Hindlimb muscle (tissue), 1 donor: ENCODE measurements at regions not wholly inside any gene's neighbourhood (a gene's known extent, or its start where the extent isn't known, plus 50 kb on each side); places are given as distances from the start of the nearest gene placed in this dataset.

Source experiments
- DNase-seq: peaks from one replicate; pipeline ENCODE4 v3.0.0-alpha.2; 2013

- DNase-seq: no peak
Measured at GRCh38 chr10:3293581-3294431, 121.2 kb upstream of the PITRM1 start.

GRCh38 chr10:3292636-3293035 is 120.1 kb upstream of the PITRM1 start:
- no peak for DNase-seq

- no peak for DNase-seq
Measured at GRCh38 chr10:3290550-3290949, 118.0 kb upstream of the PITRM1 start.

DNA sequence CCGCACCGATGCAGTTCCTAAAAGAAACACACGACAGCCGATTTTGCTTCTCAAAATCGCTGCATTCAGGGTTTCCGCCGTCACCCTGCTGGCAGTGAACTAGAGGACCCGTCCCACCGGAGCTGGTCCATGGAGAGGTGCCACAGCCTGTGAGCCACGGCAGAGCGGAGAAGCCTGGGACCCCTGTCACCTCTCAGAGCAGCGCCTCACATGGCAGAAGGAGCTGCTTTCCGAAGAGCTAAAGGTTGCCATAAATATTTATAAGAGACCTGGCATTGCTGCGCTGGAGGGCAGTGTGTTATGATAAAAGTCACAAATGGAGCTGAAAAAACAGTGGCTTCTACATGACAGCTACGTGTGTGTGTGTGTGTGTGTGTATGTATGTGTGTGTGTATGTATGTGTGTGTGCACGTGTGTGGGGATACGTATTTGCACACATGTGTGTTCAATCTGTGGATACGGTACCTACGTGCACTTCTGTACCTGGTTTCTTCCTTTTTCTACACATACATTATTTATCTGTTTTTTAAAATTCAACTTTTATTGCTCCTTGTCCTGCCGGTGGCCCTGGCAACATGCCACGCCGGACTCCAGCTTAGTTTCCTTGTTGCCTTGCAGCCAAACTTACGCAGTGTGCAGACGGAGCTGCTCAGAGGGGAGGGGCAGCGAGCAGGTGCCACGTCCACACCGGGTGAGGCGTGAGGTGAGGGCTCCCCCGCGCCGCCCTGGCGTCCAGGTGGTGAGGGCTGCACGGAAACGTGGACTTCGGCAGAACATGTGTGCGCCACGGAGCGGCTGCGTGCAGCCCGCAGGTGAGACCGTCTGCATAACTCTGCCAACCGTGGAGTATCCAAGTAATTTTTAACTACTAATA is 115.2 kb upstream of the PITRM1 start:
- no peak for DNase-seq

GRCh38 chr10:3282674-3283017 is 110.1 kb upstream of the PITRM1 start:
- DNase-seq: no peak

DNA sequence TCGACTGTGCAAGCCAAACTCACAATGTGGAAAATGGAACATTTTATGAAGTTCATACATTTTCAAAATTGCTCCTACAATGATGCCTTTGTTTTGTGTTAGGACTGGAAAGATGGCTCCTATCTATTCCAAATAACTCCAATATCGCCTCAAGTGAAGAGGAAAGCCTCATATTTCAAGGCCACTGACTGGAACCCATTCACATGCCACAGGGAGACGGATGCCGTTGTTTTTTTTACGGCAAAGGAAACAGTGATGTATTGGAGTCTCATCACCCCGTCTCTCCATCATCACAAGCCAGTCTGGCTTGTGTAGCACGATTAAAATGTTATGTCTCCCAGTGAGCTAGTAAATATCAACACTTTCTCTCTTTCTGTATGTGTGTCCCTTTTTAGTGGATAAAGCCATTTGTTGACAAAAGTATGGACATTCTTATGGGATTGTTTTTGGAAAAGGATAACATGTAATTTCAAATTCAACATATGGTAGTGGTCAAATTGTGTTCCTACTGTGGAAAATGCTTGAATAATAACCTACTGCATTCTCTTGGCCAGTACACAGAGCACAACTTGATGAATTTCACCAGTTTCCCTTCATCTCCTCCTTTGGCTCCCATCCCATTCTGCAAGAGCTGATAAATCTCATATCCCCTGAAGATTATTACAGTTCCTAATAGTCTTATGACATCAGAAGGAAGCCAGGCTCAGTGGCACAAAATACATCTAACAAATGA is 109.5 kb upstream of the PITRM1 start:
- DNase-seq: no peak

DNA sequence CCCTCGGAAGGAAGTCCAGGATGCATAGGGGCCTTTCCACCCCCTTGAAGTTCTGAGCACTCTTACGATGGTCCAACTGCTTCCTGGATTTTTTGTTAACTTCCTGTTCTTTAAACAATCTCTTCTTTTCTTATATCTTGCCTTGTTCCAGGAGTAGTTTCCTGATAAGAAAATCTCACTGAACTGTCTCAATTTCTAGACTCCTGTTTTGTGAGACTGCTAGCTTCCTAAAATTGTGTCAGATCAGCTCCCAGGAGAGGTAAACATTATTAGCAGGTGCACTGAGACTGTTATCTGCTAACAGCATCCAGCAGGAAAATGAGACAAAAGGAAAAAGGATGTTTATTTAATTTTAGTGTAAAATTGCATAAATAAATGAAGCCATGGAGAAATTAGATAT is 106.2 kb upstream of the PITRM1 start:
- DNase-seq: no peak

GRCh38 chr10:3277566-3277965 is 105.0 kb upstream of the PITRM1 start:
- DNase-seq: no peak

GRCh38 chr10:3274414-3274813 is 101.8 kb upstream of the PITRM1 start:
- DNase-seq: no peak

GRCh38 chr10:3273966-3274365 is 101.4 kb upstream of the PITRM1 start:
- DNase-seq: no peak

- no peak for DNase-seq
Measured at GRCh38 chr10:3272300-3272699, 99.7 kb upstream of the PITRM1 start.

DNA sequence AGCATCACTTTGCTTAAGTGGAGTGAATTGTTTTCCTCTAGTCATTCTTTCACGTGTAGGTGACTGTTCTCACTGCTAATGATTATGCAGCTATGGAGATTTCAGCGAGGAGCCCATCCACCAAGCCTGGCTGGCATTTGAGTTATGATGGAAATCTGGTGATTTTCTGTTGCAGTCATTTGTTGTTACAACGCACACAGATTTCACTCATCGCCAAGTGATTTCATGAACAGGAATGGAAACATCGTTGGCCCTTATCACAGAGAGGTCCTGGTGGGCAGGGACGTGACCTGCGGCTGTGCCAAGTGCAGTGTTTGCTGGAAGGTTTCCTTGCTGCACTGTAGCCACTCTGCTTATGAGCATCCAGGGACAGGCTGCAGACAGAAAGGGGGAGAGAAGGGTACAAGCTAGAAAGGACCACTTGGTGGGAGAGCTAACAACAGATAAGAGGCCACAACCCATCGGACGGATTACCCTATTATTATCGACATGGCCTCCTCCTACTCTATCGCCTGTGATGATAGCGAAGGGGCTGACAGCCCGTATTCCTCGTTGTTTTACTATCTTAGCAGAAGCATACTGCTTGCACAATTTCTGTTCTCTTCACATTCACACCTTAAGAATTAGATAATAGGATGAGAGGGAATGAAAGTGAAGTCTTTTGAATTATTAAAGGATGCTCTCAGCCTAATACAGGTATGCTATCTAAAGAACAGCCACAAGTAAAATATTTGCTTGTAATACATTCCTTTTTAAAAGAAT is 99.0 kb upstream of the PITRM1 start:
- no peak for DNase-seq

GRCh38 chr10:3270577-3271316 is 98.2 kb upstream of the PITRM1 start:
- no peak for DNase-seq

- DNase-seq: no peak
Measured at GRCh38 chr10:3268025-3268424, 95.4 kb upstream of the PITRM1 start.

DNA sequence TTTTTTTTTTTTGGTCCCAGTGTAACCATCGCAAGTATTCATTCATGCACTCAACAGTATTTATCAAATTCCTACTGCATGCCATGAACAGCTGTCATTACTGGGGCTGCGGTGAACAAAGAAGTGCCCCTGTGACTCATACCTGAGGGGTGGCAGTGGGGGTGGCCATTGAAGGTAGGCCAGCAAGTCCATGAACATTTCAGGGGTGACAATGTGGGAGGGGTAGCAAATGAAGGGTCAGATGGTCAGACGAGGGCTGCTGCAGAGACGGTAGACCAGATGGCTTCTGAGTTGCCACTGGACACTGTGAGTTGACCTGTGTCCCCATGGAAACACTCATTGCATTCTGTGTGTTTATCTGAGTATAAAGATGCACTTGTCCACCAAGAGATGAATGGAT is 92.5 kb upstream of the PITRM1 start:
- DNase-seq: no peak

DNA sequence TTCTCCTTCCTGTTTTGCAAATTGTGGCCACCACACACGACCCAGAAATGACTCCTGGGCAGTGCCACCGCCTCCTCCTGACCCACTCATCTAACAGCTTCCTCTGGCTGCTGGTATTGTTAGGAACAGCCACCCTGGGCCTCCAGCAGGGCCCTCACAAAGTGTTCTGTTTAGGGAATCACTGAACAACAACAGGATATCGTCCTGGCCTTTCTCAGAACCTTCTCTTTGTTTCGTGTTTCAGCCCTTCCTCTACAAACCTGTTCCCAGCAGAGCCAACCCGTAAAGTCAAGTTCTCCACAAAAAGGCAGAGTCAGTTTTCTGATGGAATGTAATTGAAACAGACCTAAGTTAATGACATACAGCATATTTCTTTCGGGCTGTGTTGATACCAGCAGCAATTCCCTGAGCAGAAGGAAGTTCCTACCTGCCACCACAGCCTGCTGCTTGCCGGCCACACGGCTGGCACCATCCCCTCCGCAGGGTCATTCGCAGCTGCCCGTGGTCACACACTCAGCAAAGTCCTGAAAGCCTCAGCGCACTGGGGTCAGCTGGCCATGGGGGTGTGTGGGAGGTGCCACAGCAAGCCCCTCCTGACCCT is 91.7 kb upstream of the PITRM1 start:
- no peak for DNase-seq

GRCh38 chr10:3263747-3264146 is 91.2 kb upstream of the PITRM1 start:
- no peak for DNase-seq

GRCh38 chr10:3263082-3263481 is 90.5 kb upstream of the PITRM1 start:
- DNase-seq: no peak

GRCh38 chr10:3261921-3262320 is 89.3 kb upstream of the PITRM1 start:
- DNase-seq: no peak

DNA sequence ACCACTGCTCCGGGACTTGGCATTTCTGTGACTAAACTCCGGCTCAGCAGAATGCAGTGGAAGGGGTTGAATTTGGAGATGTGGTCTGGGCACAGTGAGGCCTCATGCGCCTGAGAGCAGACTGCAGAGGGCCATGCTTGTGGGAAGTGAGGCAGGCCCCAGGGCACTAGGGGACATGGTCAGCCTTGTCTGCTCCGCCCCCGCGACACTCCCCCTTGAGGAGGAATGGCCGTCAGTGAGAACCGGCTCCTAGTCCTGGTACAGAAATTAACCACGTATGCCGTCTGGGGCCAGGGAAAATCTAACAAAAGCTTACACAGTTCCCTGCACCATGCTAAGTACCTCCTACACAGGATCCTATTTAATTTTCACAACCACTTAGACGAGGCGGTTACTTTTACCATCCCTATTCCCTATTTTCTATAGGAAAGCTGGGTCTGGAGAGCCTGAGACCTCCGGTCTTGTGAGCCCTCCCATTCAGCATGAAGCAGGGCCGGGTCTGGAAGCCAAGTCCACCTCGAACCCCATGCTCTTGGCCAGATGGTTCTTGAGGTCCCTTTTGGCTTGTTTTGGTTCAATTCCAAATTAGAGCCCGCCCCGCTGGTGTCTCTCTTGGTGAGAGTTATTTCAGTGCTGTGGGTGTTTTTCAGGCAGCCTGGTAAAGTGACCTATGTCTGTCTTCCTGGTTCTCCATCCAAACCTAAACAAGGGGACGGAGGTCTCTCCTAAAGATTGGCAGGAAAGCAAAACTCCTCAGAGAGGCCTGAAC is 87.7 kb upstream of the PITRM1 start:
- no peak for DNase-seq
